RWPE1 (cell line): ENCODE measurements at regions not wholly inside any gene's neighbourhood (a gene's known extent, or its start where the extent isn't known, plus 50 kb on each side); places are given as distances from the start of the nearest gene placed in this dataset.

ENCODE experiments used
- CTCF ChIA-PET: fragments of 350-600 bp; sonication (Branson Sonifier 250); formaldehyde crosslinking; extraction: SDS; loops from one replicate; lab custom pipeline; 2021; lab: Yijun Ruan, JAX
- POLR2A ChIA-PET: fragments of 400-600 bp; formaldehyde crosslinking; extraction: SDS; loops from one replicate; lab custom pipeline; 2020; ENCODE audit warnings: antibody characterized with exemption; ENCODE audit not compliant: low non-redundant PET; lab: Yijun Ruan, JAX
- DNase-seq: peaks from one replicate; pipeline ENCODE4 v3.0.0; 2012; ENCODE audit warnings: low spot score
- H3K27ac ChIP-seq: fragments of 450-650 bp; 2 replicates; pipeline ENCODE4 v1.5.1; 2017
- CTCF ChIP-seq: fragments of 450-650 bp; conservative IDR thresholded peaks from 2 replicates; pipeline ENCODE4 v1.5.1; 2017; ENCODE audit warnings: low read depth, mild to moderate bottlenecking

GRCh38 chr1:196074182-196074581, 534.1 kb downstream of the KCNT2 start:
- no peak overlapping the region for H3K27ac ChIP-seq
- CTCF ChIA-PET: no interaction called here
- POLR2A ChIA-PET: no interaction called here
- no peak for DNase-seq
- TF ChIP-seq CTCF: no peak

- no peak overlapping the region for H3K27ac ChIP-seq
- CTCF ChIA-PET: interaction anchor here (0.6 kb wide), 1 partner anchor 1052 kb away, joined by 9 read pairs; no protein-coding TSS in a partner anchor
- no peak for DNase-seq
- POLR2A ChIA-PET: no interaction called here
- no peak for TF ChIP-seq CTCF
Observed at GRCh38 chr1:196071447-196071846, 536.8 kb downstream of the KCNT2 start.

- no peak overlapping the region for H3K27ac ChIP-seq
- TF ChIP-seq CTCF: no peak
- DNase-seq: no peak
- ChIA-PET POLR2A (no interaction called here), CTCF (no interaction called here)
Observed at GRCh38 chr1:196070940-196071339, 537.3 kb downstream of the KCNT2 start.

- ChIA-PET CTCF (no interaction called here), POLR2A (no interaction called here)
- no peak for DNase-seq
- H3K27ac ChIP-seq: no peak overlapping the region
- TF ChIP-seq CTCF: no peak
Observed at GRCh38 chr1:196063952-196064351, 544.3 kb downstream of the KCNT2 start.

- ChIA-PET CTCF (interaction anchor here (0.6 kb wide), 1 partner anchor 308 kb away, joined by 5 read pairs; no protein-coding TSS in a partner anchor), POLR2A (no interaction called here)
- TF ChIP-seq CTCF: no peak
- no peak overlapping the region for H3K27ac ChIP-seq
- DNase-seq: peak; percentile 57
Observed at GRCh38 chr1:196063294-196063693, 544.9 kb downstream of the KCNT2 start.

GRCh38 chr1:196060539-196060938, 547.7 kb downstream of the KCNT2 start:
- DNase-seq: no peak
- no peak overlapping the region for H3K27ac ChIP-seq
- CTCF ChIA-PET: interaction anchor here (0.6 kb wide), 1 partner anchor 15 kb away, joined by 3 read pairs; no protein-coding TSS in a partner anchor
- TF ChIP-seq CTCF: no peak
- POLR2A ChIA-PET: no interaction called here
